HepG2 (cell line): ENCODE measurements at regions not wholly inside any gene's neighbourhood (a gene's known extent, or its start where the extent isn't known, plus 50 kb on each side); places are given as distances from the start of the nearest gene placed in this dataset.

Source experiments
- ATAC-seq: fragments of 200-7000 bp; cut with Tn5 transposase; 3 replicates; pipeline ENCODE4 v1.9.1; 2020; ENCODE audit warnings: mild to moderate bottlenecking, moderate library complexity
- BruUV-seq: library from RNA; stranded (reverse); fragments of 400-500 nt; replicated peaks from 2 replicates; lab custom pipeline; 2021; lab: Mats Ljungman, UMichigan
- CTCF ChIA-PET: fragments of 300-600 bp; formaldehyde crosslinking; extraction: SDS; loops from one replicate; lab custom pipeline; 2021; ENCODE audit warnings: low total read pairs, inconsistent platforms, low intra/inter-chr PET ratio; lab: Yijun Ruan, JAX
- POLR2A ChIA-PET: fragments of 350-600 bp; sonication (Branson Sonifier 250); formaldehyde crosslinking; loops from one replicate; lab custom pipeline; 2020; ENCODE audit warnings: antibody characterized with exemption, inconsistent platforms; lab: Yijun Ruan, JAX
- DNase-seq: peaks from one replicate; pipeline ENCODE4 v3.0.0-alpha.2; 2015; ENCODE audit warnings: low spot score
- FAIRE-seq: peaks from 3 replicates; lab custom pipeline; 2011; peaks lifted over from hg19 to GRCh38; lab: Jason Lieb, UNC
- H2AFZ ChIP-seq: one replicate; pipeline ENCODE4 v1.6.1; 2011; ENCODE audit warnings: low read length, inconsistent platforms
- H3K27ac ChIP-seq: fragments of 300-600 bp; 3 replicates; pipeline ENCODE4 v1.8.0; 2011; ENCODE audit warnings: mixed run types, mild to moderate bottlenecking, mixed read lengths, low read length, inconsistent platforms; ENCODE audit not compliant: insufficient read depth; ENCODE audit errors: extremely low read length
- H3K27me3 ChIP-seq, 2 experiments: fragments of 200-600 bp in 1 of 2; 2 replicates in 1 of 2; 3 replicates in 1 of 2; pipeline versions ENCODE4 v1.6.0 to v1.8.0; 2011; ENCODE audit warnings: low read length in 2 of 2, mild to moderate bottlenecking in 2 of 2, moderate library complexity in 2 of 2, inconsistent platforms in 1 of 2; ENCODE audit not compliant: insufficient read depth in 2 of 2, control insufficient read depth in 1 of 2
- H3K36me3 ChIP-seq, 2 experiments: fragments of 200-600 bp in 1 of 2; replicated peaks in 1 of 2; 2 replicates in 1 of 2; 3 replicates in 1 of 2; pipeline versions ENCODE4 v1.5.1 to v1.8.0; 2011; ENCODE audit warnings: low read length in 2 of 2, inconsistent platforms in 1 of 2; ENCODE audit not compliant: insufficient read depth in 2 of 2, control insufficient read depth in 1 of 2
- H3K4me1 ChIP-seq: 2 replicates; pipeline ENCODE4 v1.5.1; 2012; ENCODE audit warnings: low read length, inconsistent platforms; ENCODE audit not compliant: insufficient read depth
- H3K4me2 ChIP-seq: 2 replicates; pipeline ENCODE4 v1.6.0; 2011; ENCODE audit warnings: low read depth, low read length, inconsistent platforms
- H3K4me3 ChIP-seq, 3 experiments: fragments of 200-600 bp in 1 of 3; sonication (generic), shearing (Covaris generic) in 1 of 3; replicated peaks in 1 of 3; 2 replicates each; pipeline ENCODE4 v1.5.1; 2011 to 2016; ENCODE audit warnings: low read length in 3 of 3, inconsistent platforms in 2 of 3, low read depth in 2 of 3, mild to moderate bottlenecking in 2 of 3, control low read depth in 1 of 3, mixed read lengths in 1 of 3; ENCODE audit not compliant: insufficient read depth in 1 of 3
- H3K79me2 ChIP-seq: one replicate; pipeline ENCODE4 v1.6.1; 2011; ENCODE audit warnings: low read length, inconsistent platforms; ENCODE audit not compliant: insufficient read depth
- H3K9ac ChIP-seq: 2 replicates; pipeline ENCODE4 v1.6.0; 2011; ENCODE audit warnings: mild to moderate bottlenecking, low read depth, low read length, inconsistent platforms; ENCODE audit not compliant: insufficient read depth
- H3K9me3 ChIP-seq: 2 replicates; pipeline ENCODE4 v1.5.1; 2012; ENCODE audit warnings: mild to moderate bottlenecking, low read length
- H4K20me1 ChIP-seq: 2 replicates; pipeline ENCODE4 v1.6.0; 2011; ENCODE audit warnings: inconsistent platforms, mild to moderate bottlenecking, low read length, moderate library complexity; ENCODE audit not compliant: insufficient read depth
- CBFB ChIP-seq: sonication (generic); formaldehyde crosslinking; IDR thresholded peaks from 2 replicates; pipeline ENCODE4 v1.4.0; 2020; ENCODE audit warnings: missing genetic modification reagents
- CREB1 ChIP-seq, 2 experiments: fragments of 450-650 bp in 1 of 2; IDR thresholded peaks; 2 replicates each; pipeline ENCODE4 v1.6.1; 2016 to 2017; ENCODE audit warnings: control low read depth in 1 of 2, mild to moderate bottlenecking in 1 of 2, missing compliant biosample characterization in 1 of 2, missing genetic modification characterization in 1 of 2
- MAFF ChIP-seq: IDR thresholded peaks from 2 replicates; pipeline ENCODE4 v1.6.1; 2011; ENCODE audit warnings: low read depth, low read length, improper control_type of control experiment
- MAFK ChIP-seq, 2 experiments: IDR thresholded peaks in 1 of 2; conservative IDR thresholded peaks in 1 of 2; 2 replicates each; pipeline ENCODE4 v1.6.1; 2011; ENCODE audit warnings: improper control_type of control experiment in 2 of 2, low read length in 2 of 2
- SALL1 ChIP-seq: sonication (generic); formaldehyde crosslinking; IDR thresholded peaks from 2 replicates; pipeline ENCODE4 v1.8.0; 2022; ENCODE audit warnings: mild to moderate bottlenecking, missing genetic modification reagents
- WGBS: methylation state at CpG from one replicate; pipeline ENCODE4 v1.1.6; 2017; ENCODE audit warnings: low lambda C conversion rate; 5-methylcytosine and 5-hydroxymethylcytosine counted together
- in situ Hi-C: cut with HindIII; loops from 2 replicates; pipeline ENCODE4 v1.10.0; 2017; ENCODE audit warnings: low pct_unique_long_range_greater_than_20kb; ENCODE audit not compliant: extremely low pct_ligation_motif_present
- intact Hi-C: fragments of 100-400 bp; cut with micrococcal nuclease; formaldehyde crosslinking; loops from one replicate; pipeline ENCODE4 v1.10.0; 2022; ENCODE audit not compliant: unreplicated experiment
- TF ChIP-seq, protein P1 (sequence below): sonication (generic); formaldehyde crosslinking; IDR thresholded peaks from 2 replicates; pipeline ENCODE4 v1.5.1; 2020; ENCODE audit warnings: mild to moderate bottlenecking, moderate library complexity, missing genetic modification reagents
- TF ChIP-seq, protein P2 (sequence below): sonication (generic); formaldehyde crosslinking; IDR thresholded peaks from 2 replicates; pipeline ENCODE4 v1.8.0; 2022; ENCODE audit warnings: low read depth, missing genetic modification reagents

DNA sequence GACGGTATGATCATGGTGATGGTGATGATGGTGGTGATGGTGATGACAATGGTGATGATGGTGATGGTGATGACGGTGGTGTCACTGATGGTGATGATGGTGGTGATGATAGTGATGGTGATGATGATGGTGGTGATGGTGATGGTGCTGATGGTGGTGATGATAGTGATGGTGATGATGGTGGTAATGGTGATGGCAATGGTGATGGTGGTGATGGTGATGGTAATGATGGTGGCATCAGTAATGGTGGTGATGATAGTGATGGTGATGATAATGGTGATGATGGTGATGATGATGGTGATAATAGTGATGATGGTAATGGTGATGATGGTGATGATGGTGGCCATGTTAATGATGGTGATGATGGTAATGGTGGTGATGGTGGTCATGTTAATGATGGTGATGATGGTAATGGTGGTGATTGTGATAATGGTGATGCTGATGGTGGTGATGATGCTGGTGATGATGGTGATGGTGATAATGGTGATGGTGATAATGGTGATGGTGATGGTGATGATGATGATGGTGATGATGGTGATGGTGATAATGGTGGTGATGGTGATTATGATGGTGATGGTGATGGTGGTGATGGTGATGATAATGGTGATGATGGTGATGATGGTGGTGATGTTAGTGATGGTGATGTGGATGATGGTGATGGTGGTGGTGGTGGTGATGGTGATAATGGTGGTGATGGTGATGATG, 107.2 kb downstream of the C16orf95 start (continued):
- TF ChIP-seq, protein P1, sequence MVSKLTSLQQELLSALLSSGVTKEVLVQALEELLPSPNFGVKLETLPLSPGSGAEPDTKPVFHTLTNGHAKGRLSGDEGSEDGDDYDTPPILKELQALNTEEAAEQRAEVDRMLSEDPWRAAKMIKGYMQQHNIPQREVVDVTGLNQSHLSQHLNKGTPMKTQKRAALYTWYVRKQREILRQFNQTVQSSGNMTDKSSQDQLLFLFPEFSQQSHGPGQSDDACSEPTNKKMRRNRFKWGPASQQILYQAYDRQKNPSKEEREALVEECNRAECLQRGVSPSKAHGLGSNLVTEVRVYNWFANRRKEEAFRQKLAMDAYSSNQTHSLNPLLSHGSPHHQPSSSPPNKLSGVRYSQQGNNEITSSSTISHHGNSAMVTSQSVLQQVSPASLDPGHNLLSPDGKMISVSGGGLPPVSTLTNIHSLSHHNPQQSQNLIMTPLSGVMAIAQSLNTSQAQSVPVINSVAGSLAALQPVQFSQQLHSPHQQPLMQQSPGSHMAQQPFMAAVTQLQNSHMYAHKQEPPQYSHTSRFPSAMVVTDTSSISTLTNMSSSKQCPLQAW (CRISPR knock-in tag): no peak

DNA sequence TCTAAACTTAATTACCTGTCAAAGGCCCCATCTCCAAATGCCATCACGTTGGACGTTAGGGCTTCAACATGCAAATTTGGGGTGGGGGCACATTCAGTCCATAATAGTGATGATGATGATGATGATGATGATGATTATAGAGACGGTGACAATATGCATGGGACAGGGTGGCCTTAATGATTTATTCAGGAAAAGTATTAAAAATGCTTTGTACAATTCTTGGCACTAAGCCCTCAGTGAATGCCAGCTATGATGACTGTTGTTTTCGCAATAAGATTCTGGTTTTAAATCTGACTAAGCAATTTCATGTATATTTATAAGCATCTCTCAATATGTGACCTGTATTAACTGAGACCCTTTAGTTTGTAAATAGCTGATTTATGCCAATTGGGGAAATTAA, 106.3 kb downstream of the C16orf95 start:
- WGBS: 53% methylated on average over 4 of the region's 4 CpGs
- POLR2A ChIA-PET: no interaction called here
- H3K27ac ChIP-seq: no peak overlapping the region

More for the DNA sequence above, 106.3 kb downstream of the C16orf95 start:
- H3K9me3 ChIP-seq: 0 out of 2 replicates have a peak, but pooled peaks cover 5% of the 10 kb centered on the region
- BruUV-seq: no TSS peak
- no peak for ATAC-seq
- no peak for DNase-seq
- TF ChIP-seq CBFB (CRISPR knock-in tag) (no peak), MAFF (peak; percentile 52), MAFK (conservative IDR thresholded peaks at IDR 0.05 in 1 of 2, IDR thresholded peaks at IDR 0.05 in 1 of 2; ENCODE audit: low read length in 2 of 2) (peak; percentile 47 to 58; a peak in 3 of 4 replicates), SALL1 (CRISPR knock-in tag) (no peak), CREB1 (IDR thresholded peaks at IDR 0.05) (peak; percentile 74), CREB1 (CRISPR knock-in tag; IDR thresholded peaks at IDR 0.05) (no peak)
- TF ChIP-seq, protein P2, sequence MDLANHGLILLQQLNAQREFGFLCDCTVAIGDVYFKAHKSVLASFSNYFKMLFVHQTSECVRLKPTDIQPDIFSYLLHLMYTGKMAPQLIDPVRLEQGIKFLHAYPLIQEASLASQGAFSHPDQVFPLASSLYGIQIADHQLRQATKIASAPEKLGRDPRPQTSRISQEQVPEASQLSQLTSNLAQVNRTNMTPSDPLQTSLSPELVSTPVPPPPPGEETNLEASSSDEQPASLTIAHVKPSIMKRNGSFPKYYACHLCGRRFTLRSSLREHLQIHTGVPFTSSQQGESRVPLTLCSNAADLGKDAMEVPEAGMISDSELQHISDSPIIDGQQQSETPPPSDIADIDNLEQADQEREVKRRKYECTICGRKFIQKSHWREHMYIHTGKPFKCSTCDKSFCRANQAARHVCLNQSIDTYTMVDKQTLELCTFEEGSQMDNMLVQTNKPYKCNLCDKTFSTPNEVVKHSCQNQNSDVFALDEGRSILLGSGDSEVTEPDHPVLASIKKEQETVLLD: no peak
- intact Hi-C loops (no loop called here), in situ Hi-C loops (no loop called here)
- no peak overlapping the region for H3K4me2 ChIP-seq
- no peak overlapping the region for H2AFZ ChIP-seq
- CTCF ChIA-PET: no interaction called here
- 0 out of 2 replicates have a peak, but pooled peaks cover 11% of the 10 kb centered on the region for H3K4me1 ChIP-seq
- H4K20me1 ChIP-seq: no peaks in the 10 kb centered on the region; the same call in 1 of the 2 replicates
- H3K27me3 ChIP-seq: no peaks in the 10 kb centered on the region; a peak in 1 of 5 replicates
- H3K4me3 ChIP-seq: no peak overlapping the region
- no peaks in the 10 kb centered on the region for H3K36me3 ChIP-seq
- no peak overlapping the region for H3K9ac ChIP-seq
- no peak for FAIRE-seq
- no peaks in the 10 kb centered on the region for H3K79me2 ChIP-seq
